ENCODE measurements at regions not wholly inside any gene's neighbourhood (a gene's known extent, or its start where the extent isn't known, plus 50 kb on each side); places are given as distances from the start of the nearest gene placed in this dataset.

DNA sequence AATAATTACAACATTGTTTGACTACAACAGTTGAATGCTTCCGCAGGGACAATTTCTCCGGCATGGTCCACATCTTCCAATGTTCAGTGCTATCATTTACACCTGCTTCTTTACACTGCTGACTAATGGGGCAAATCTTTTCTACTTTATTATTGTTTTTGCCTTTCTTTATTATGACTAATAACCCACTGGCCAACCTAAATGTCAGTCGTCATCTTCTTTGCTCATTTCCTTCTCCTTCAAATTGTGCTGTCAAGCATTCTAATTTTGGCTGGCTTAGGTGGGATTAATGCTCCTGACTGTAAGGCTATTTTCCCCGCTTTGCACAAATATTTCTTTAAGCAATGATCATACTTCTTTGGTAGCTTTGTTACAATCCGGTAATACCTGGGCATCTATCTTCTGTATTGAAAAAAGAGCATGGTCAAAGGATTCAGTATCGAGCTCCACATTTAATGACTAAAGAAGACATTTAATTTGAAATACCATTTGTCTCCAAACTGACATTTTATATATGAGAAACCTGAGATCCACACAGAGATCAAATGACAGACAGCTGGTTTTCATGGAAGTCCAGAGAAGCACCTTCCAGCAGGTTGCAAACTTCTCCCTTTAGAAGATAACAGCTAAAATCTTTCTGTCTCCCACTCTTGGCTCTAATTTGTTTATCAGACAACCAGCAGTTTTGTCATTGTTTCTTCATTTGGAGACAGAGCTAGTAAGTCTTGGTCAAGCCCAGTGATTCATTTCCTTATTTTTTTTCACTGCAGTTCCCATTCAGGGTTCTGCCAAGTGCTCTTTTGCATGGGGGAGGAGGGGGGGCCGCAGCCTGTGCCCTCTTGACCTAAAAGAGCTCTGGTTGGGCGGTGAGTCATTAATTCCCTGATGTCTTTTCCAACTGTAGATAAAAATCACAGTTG, 132.9 kb downstream of the SOCS6 start:
- TF ChIP-seq ZNF274 (IDR thresholded peaks at IDR 0.05; ENCODE audit: low read depth, low read length) (no peak), YY1 (IDR thresholded peaks at IDR 0.05; ENCODE audit: insufficient read depth, insufficient read length) (no peak), SUZ12 (IDR thresholded peaks at IDR 0.05; ENCODE audit: extremely low read depth, insufficient read depth, insufficient read length) (no peak)
